ENCODE measurements at regions not wholly inside any gene's neighbourhood (a gene's known extent, or its start where the extent isn't known, plus 50 kb on each side); places are given as distances from the start of the nearest gene placed in this dataset.

DNA sequence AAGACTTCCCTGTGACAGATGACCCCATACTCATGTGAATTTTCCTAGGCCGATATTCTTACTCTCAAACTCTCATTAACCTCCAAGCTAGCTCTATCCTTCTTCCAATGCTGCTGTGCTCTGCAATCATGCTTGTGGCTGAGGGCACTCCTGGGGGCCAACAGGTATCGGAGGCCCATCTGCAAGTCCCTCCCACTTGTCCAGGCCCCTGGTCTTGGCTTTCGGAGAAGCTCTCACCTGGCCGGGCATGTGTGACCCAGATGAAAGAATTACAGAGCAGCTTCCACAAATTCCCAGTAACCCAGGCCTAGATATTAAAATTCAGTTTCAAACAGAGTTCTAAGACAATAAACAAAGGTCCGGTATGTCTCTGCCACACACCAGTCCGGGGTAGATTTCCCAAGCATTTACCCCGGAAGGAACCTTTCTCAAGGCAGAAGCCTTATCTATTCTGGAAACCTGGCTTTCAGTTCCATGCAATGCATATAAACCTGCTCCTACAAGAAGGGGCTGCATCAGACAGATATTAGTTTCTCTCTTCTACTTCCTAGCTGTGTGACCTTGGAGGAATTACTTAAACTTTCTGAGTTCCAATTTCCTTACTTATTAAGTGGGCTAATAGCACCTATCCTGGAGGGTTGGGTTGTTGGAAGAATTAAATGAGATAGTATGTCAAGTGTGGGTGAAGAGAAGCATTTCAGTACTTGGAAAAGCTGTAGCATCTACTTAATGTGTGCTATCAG is 270.8 kb downstream of the PTTG2 start:
- Histone ChIP-seq H3K4me1 (ENCODE audit: insufficient read depth, low read length) (peaks cover 50% of the 10 kb centered on the region), H3K4me2 (ENCODE audit: low read depth, low read length) (peak overlapping the region; percentile 43), H3K9me3 (ENCODE audit: low read length) (no peaks in the 10 kb centered on the region; the same call in 1 of the 2 replicates), H3K4me3 (replicated peaks in 1 of 3; ENCODE audit: insufficient read depth in 1 of 3, low read depth in 2 of 3, low read length in 3 of 3) (no peak overlapping the region), H3K9ac (ENCODE audit: insufficient read depth, low read depth, low read length) (no peak overlapping the region), H2AFZ (ENCODE audit: low read length) (no peak overlapping the region), H3K79me2 (ENCODE audit: insufficient read depth, low read length) (no peaks in the 10 kb centered on the region), H3K27ac (ENCODE audit: extremely low read length, insufficient read depth, low read length) (no peak overlapping the region), H3K36me3 (replicated peaks in 1 of 2; ENCODE audit: control insufficient read depth in 1 of 2, insufficient read depth in 2 of 2, low read length in 2 of 2) (no peaks in the 10 kb centered on the region), H3K27me3 (ENCODE audit: control insufficient read depth in 1 of 2, insufficient read depth in 2 of 2, low read length in 2 of 2) (no peaks in the 10 kb centered on the region; a peak in 1 of 5 replicates), H4K20me1 (ENCODE audit: insufficient read depth, low read length) (no peaks in the 10 kb centered on the region)
- FAIRE-seq (no peak), ATAC-seq (no peak), DNase-seq (ENCODE audit: low spot score) (no peak)
- ChIA-PET POLR2A (no interaction called here), CTCF (ENCODE audit: low intra/inter-chr PET ratio, low total read pairs) (no interaction called here)
- intact Hi-C loops (cut with micrococcal nuclease; ENCODE audit: unreplicated experiment) (loop anchor here (1.0 kb wide), 1 partner anchor 13 kb away; no protein-coding TSS in a partner anchor), in situ Hi-C loops (cut with HindIII; ENCODE audit: extremely low pct_ligation_motif_present, low pct_unique_long_range_greater_than_20kb) (no loop called here)
- TF ChIP-seq, protein P1, sequence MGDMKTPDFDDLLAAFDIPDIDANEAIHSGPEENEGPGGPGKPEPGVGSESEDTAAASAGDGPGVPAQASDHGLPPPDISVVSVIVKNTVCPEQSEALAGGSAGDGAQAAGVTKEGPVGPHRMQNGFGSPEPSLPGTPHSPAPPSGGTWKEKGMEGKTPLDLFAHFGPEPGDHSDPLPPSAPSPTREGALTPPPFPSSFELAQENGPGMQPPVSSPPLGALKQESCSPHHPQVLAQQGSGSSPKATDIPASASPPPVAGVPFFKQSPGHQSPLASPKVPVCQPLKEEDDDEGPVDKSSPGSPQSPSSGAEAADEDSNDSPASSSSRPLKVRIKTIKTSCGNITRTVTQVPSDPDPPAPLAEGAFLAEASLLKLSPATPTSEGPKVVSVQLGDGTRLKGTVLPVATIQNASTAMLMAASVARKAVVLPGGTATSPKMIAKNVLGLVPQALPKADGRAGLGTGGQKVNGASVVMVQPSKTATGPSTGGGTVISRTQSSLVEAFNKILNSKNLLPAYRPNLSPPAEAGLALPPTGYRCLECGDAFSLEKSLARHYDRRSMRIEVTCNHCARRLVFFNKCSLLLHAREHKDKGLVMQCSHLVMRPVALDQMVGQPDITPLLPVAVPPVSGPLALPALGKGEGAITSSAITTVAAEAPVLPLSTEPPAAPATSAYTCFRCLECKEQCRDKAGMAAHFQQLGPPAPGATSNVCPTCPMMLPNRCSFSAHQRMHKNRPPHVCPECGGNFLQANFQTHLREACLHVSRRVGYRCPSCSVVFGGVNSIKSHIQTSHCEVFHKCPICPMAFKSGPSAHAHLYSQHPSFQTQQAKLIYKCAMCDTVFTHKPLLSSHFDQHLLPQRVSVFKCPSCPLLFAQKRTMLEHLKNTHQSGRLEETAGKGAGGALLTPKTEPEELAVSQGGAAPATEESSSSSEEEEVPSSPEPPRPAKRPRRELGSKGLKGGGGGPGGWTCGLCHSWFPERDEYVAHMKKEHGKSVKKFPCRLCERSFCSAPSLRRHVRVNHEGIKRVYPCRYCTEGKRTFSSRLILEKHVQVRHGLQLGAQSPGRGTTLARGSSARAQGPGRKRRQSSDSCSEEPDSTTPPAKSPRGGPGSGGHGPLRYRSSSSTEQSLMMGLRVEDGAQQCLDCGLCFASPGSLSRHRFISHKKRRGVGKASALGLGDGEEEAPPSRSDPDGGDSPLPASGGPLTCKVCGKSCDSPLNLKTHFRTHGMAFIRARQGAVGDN (CRISPR knock-in tag; IDR thresholded peaks at IDR 0.05) = no peak
- TF ChIP-seq ZBTB46 (CRISPR knock-in tag; IDR thresholded peaks at IDR 0.05; ENCODE audit: borderline replicate concordance) (no peak), NFIB (CRISPR knock-in tag; IDR thresholded peaks at IDR 0.05; ENCODE audit: borderline replicate concordance) (no peak), PRDM4 (CRISPR knock-in tag; IDR thresholded peaks at IDR 0.05; ENCODE audit: borderline replicate concordance) (no peak), PHF5A (CRISPR knock-in tag; IDR thresholded peaks at IDR 0.05; ENCODE audit: low read depth, unreplicated experiment) (no peak), ZNF337 (CRISPR knock-in tag; IDR thresholded peaks at IDR 0.05; ENCODE audit: borderline replicate concordance, low read depth) (no peak), ZSCAN25 (CRISPR knock-in tag; IDR thresholded peaks at IDR 0.05) (no peak)
- 58% methylated on average over 6 of the region's 7 CpGs for WGBS (ENCODE audit: low lambda C conversion rate)
- no TSS peak for BruUV-seq (replicated peaks)
